ENCODE measurements at regions not wholly inside any gene's neighbourhood (a gene's known extent, or its start where the extent isn't known, plus 50 kb on each side); places are given as distances from the start of the nearest gene placed in this dataset.
"Not testable (repeated sequence)": the region's sequence is repeated elsewhere in the genome, so short reads cannot be mapped to it uniquely, and the experiment has no call there.

GRCh38 chr22:48497743-48498520 is 1329.7 kb downstream of the BRD1 start:
- DNase-seq = not testable (repeated sequence)

GRCh38 chr22:48496987-48497650 is 1330.6 kb downstream of the BRD1 start:
- no peak for DNase-seq

- no peak for DNase-seq
Observed at GRCh38 chr22:48496226-48496845, 1331.3 kb downstream of the BRD1 start.

GRCh38 chr22:48495751-48496080 is 1332.0 kb downstream of the BRD1 start:
- DNase-seq = no peak

GRCh38 chr22:48494968-48495750 is 1332.5 kb downstream of the BRD1 start:
- no peak for DNase-seq

- DNase-seq = no peak
Observed at GRCh38 chr22:48494256-48494967, 1333.3 kb downstream of the BRD1 start.

GRCh38 chr22:48493733-48494132 is 1333.9 kb downstream of the BRD1 start:
- no peak for DNase-seq

GRCh38 chr22:48492366-48493320 is 1335.0 kb downstream of the BRD1 start:
- peak; percentile 87 for DNase-seq

- DNase-seq = peak; percentile 49
Observed at GRCh38 chr22:48491451-48491941, 1336.2 kb downstream of the BRD1 start.

- DNase-seq = peak; percentile 19
Observed at GRCh38 chr22:48490500-48491411, 1336.9 kb downstream of the BRD1 start.

- DNase-seq = peak; percentile 49
Observed at GRCh38 chr22:48489551-48490499, 1337.8 kb downstream of the BRD1 start.

- DNase-seq = peak; percentile 52
Observed at GRCh38 chr22:48488611-48489511, 1338.8 kb downstream of the BRD1 start.

GRCh38 chr22:48488149-48488551 is 1339.5 kb downstream of the BRD1 start:
- DNase-seq = peak; percentile 40

GRCh38 chr22:48486558-48486957 is 1341.1 kb downstream of the BRD1 start:
- no peak for DNase-seq

GRCh38 chr22:48486134-48486532 is 1341.5 kb downstream of the BRD1 start:
- no peak for DNase-seq

GRCh38 chr22:48485149-48486133 is 1342.2 kb downstream of the BRD1 start:
- DNase-seq = no peak
